Upper lobe of right lung (tissue), 1 donor: ENCODE measurements at regions not wholly inside any gene's neighbourhood (a gene's known extent, or its start where the extent isn't known, plus 50 kb on each side); places are given as distances from the start of the nearest gene placed in this dataset.
"Not testable (repeated sequence)": the region's sequence is repeated elsewhere in the genome, so short reads cannot be mapped to it uniquely, and the experiment has no call there.

ENCODE experiments used
- ATAC-seq: fragments of 200-7000 bp; cut with Tn5 transposase; one replicate; pipeline ENCODE4 v1.9.1; 2020; ENCODE audit warnings: mild to moderate bottlenecking, moderate library complexity
- DNase-seq: peaks from one replicate; pipeline ENCODE4 v3.0.0-alpha.2; 2020
- H3K27ac ChIP-seq: fragments of 200-600 bp; one replicate; pipeline ENCODE4 v1.8.0; 2022
- H3K27me3 ChIP-seq: fragments of 200-600 bp; one replicate; pipeline ENCODE4 v1.8.0; 2022; ENCODE audit warnings: mild to moderate bottlenecking
- H3K36me3 ChIP-seq: fragments of 200-600 bp; one replicate; pipeline ENCODE4 v1.8.0; 2022
- H3K4me1 ChIP-seq: fragments of 200-600 bp; one replicate; pipeline ENCODE4 v1.8.0; 2022
- H3K4me3 ChIP-seq: fragments of 200-600 bp; one replicate; pipeline ENCODE4 v1.8.0; 2022; ENCODE audit warnings: mild to moderate bottlenecking
- H3K9me3 ChIP-seq: fragments of 200-600 bp; one replicate; pipeline ENCODE4 v1.8.0; 2022
- CTCF ChIP-seq: fragments of 200-600 bp; IDR thresholded peaks from one replicate; pipeline ENCODE4 v1.8.0; 2022; ENCODE audit warnings: antibody characterized with exemption
- intact Hi-C: fragments of 100-400 bp; cut with DNase I; formaldehyde crosslinking; loops from one replicate; pipeline ENCODE4 v1.11.0; 2022
- donor health status: DM: no; HTN: yes; CAD: no; lungs with severe emphysema.

DNA sequence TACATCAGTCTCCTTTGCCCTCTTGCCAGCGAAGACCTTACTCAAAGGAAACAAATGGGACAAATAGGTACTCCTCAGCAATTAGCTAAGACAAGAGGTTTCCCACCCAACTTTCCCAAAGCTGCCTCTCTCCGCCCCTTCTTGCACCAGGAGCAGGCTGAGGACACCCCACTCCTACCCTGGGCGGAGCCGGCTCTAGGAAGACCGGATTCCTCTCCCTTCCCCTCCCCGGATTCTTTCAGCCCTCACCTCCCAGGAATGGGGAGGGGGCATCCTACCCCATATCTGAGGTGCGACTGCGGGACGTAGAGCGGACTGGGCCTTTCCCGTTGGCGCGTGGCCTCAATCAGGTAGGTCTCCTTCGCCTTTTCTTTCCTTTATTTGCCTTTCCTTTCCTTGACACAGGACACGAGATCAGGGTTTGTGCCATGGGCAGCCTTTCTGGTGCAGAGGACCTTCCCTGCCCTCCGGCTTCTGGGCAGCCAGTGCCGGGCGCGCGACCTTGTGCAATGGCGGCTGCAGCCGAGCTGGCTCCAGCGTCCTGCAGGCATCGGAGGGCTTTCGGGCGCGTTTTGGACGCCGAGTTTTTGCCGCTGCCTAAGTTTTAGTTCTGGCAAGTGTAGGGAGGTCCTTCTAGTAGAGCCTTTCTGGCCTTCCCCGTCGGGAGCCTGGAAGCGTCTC lies 279.9 kb downstream of the PLS3 start:
- H3K36me3 ChIP-seq, ATAC-seq: not testable (repeated sequence)

GRCh38 chrX:115850986-115851385 lies 290.0 kb downstream of the PLS3 start:
- intact Hi-C loops, H3K27me3 ChIP-seq, ATAC-seq, H3K36me3 ChIP-seq, H3K27ac ChIP-seq, H3K4me3 ChIP-seq, H3K4me1 ChIP-seq, DNase-seq, H3K9me3 ChIP-seq: not testable (repeated sequence)

More for the DNA sequence above, 279.9 kb downstream of the PLS3 start:
- H3K4me3 ChIP-seq, intact Hi-C loops, H3K9me3 ChIP-seq, DNase-seq, H3K27ac ChIP-seq, H3K4me1 ChIP-seq, H3K27me3 ChIP-seq: not testable (repeated sequence)

GRCh38 chrX:115853260-115853659 lies 292.3 kb downstream of the PLS3 start:
- H3K4me1 ChIP-seq, H3K36me3 ChIP-seq, H3K27me3 ChIP-seq, intact Hi-C loops, DNase-seq, H3K9me3 ChIP-seq, H3K27ac ChIP-seq, ATAC-seq, H3K4me3 ChIP-seq: not testable (repeated sequence)

- intact Hi-C loops, H3K36me3 ChIP-seq, ATAC-seq, H3K27me3 ChIP-seq, H3K4me1 ChIP-seq, H3K4me3 ChIP-seq, DNase-seq, H3K27ac ChIP-seq, H3K9me3 ChIP-seq: not testable (repeated sequence)
Measured at GRCh38 chrX:115881170-115881569, 289.4 kb upstream of the AGTR2 start.

- intact Hi-C loops, H3K4me1 ChIP-seq, H3K9me3 ChIP-seq, DNase-seq, H3K27me3 ChIP-seq, H3K27ac ChIP-seq, ATAC-seq, H3K4me3 ChIP-seq, H3K36me3 ChIP-seq: not testable (repeated sequence)
Measured at GRCh38 chrX:115884121-115884520, 286.4 kb upstream of the AGTR2 start.

DNA sequence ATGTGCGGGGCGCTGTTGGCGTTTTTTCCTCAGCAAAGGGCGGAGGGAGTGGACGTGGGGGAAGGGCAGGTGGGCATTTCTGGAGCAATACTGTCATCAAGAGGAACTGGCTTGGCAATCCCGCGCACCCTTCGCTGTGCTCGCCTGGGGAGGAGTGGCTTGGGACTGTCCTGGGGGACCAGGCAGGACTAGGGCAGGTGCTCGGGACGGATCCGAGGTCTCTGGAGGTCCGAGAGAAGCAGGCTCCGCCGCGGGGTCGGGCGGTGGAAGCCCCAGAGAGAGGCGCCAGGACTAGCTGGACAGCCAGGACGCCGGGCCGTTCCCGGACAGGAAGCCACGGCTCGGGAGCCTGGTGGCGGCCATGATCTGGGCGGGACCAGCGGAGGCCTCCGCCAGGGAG lies 282.5 kb upstream of the AGTR2 start:
- H3K9me3 ChIP-seq, H3K36me3 ChIP-seq, ATAC-seq, H3K27me3 ChIP-seq, H3K4me1 ChIP-seq, intact Hi-C loops, H3K4me3 ChIP-seq, H3K27ac ChIP-seq: not testable (repeated sequence)
- peak; percentile 73 for DNase-seq

GRCh38 chrX:115888519-115888918 lies 282.0 kb upstream of the AGTR2 start:
- H3K4me3 ChIP-seq, H3K4me1 ChIP-seq, H3K36me3 ChIP-seq, intact Hi-C loops, DNase-seq, ATAC-seq, H3K9me3 ChIP-seq, H3K27ac ChIP-seq, H3K27me3 ChIP-seq: not testable (repeated sequence)

DNA sequence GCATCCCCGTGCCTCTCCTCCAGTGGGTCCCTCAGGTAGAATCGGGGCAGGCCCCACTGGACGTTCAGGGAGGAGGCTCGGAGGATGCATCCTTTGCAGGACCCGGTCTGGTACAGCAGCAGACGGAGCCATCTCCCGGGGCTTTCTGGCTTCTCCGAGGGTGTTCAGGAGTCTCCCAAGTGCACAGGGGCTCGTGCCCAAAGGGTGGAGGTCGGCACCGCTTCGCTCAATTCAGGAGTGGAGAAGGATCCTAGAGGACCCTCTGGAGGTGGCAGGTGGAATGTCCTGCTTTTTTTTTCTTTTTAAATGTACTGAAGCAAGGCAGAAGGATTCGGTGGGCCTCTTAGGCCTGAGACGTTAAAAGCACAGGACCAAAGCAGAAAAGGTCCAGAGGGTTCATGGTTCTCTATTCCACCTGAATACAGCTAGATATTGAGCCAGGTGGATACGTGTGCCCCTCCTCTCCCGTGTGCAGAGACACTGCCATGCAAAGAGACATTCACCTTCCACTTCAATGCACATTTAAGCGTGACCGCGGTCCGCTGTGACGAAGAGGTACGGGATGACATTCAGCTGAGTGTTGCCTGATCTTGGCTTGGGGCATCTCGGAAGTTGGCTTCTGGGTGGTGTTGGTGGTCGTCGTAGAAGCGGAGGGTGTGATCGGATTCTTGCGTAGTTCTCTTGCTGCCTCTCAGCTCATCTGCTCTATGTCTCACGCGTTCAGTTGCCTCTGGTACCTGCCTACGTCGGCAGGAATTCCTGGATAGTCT lies 281.2 kb upstream of the AGTR2 start:
- Histone ChIP-seq H3K27ac (no peak overlapping the region), H3K27me3 (no peaks in the 10 kb centered on the region), H3K4me1 (no peaks in the 10 kb centered on the region), H3K4me3 (no peak overlapping the region), H3K36me3 (no peaks in the 10 kb centered on the region), H3K9me3 (no peaks in the 10 kb centered on the region)
- intact Hi-C loops: no loop called here
- DNase-seq: no peak
- ATAC-seq: no peak
- TF ChIP-seq CTCF: no peak

- H3K27ac ChIP-seq: no peak overlapping the region
- H3K36me3 ChIP-seq: no peaks in the 10 kb centered on the region
- DNase-seq: no peak
- H3K9me3 ChIP-seq: no peaks in the 10 kb centered on the region
- no peak for ATAC-seq
- intact Hi-C loops: no loop called here
- H3K27me3 ChIP-seq: no peaks in the 10 kb centered on the region
- TF ChIP-seq CTCF: no peak
- no peaks in the 10 kb centered on the region for H3K4me1 ChIP-seq
- no peak overlapping the region for H3K4me3 ChIP-seq
Measured at GRCh38 chrX:115892056-115892708, 278.4 kb upstream of the AGTR2 start.
